ENCODE measurements at regions not wholly inside any gene's neighbourhood (a gene's known extent, or its start where the extent isn't known, plus 50 kb on each side); places are given as distances from the start of the nearest gene placed in this dataset.
"Not testable (repeated sequence)": the region's sequence is repeated elsewhere in the genome, so short reads cannot be mapped to it uniquely, and the experiment has no call there.

DNA sequence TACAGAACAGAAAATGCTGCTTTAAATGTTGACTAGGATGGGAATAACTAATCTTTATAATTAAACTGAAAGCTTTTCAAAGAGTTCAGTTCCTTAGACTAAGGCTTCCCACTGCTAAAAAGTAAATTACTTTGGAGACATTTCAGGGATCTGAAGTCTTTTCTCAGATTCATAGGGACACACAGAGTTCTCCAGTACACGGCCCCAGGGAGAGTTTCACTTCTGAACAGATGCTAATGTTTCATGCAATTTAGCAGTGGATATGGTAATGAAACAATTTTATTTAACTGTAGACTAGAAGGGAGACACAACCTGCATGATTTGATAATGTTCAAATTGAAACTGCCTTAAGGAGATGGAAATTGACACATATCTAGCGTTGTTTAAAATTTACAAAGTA lies 1282.6 kb downstream of the NCAM2 start:
- no peak for DNase-seq (ENCODE audit: low spot score)

DNA sequence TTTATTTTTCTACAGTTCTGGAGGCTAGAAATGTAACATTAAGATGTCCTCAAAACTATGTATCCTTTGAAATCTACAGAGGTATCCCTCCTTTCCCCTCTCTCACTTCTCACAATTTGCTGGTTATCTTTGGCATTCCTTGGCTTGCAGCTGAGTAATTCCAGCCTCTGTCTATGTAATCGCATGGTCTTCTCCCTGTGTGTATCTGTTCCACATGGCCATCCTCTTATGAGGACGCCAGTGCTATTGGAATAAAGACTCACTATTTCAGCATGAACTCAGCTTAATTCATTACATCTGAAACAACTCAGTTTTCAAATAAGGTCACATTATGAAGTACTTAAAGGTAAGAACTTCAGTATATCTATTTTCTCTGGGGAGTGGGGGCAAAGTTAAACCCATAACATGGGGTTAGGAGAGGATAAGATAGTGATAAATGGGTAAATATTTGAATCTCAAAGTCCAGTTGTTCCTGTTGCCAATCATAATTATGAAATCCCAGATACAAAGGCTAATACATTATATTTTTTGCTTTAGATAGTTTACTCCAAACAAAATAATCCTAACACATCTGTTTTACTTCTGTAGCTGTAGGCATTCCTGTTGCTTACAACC lies 1290.8 kb downstream of the NCAM2 start:
- DNase-seq (ENCODE audit: low spot score), result no peak

- DNase-seq (ENCODE audit: low spot score), result no peak
Observed at GRCh38 chr21:22292144-22292543, 1293.9 kb downstream of the NCAM2 start.

GRCh38 chr21:22297575-22297974 lies 1299.4 kb downstream of the NCAM2 start:
- no peak for DNase-seq (ENCODE audit: low spot score)

- DNase-seq (ENCODE audit: low spot score), result no peak
Observed at GRCh38 chr21:22311741-22312462, 1313.7 kb downstream of the NCAM2 start.

GRCh38 chr21:22314963-22315362 lies 1316.8 kb downstream of the NCAM2 start:
- DNase-seq (ENCODE audit: low spot score), result no peak

- no peak for DNase-seq (ENCODE audit: low spot score)
Observed at GRCh38 chr21:22319435-22319834, 1321.2 kb downstream of the NCAM2 start.

DNA sequence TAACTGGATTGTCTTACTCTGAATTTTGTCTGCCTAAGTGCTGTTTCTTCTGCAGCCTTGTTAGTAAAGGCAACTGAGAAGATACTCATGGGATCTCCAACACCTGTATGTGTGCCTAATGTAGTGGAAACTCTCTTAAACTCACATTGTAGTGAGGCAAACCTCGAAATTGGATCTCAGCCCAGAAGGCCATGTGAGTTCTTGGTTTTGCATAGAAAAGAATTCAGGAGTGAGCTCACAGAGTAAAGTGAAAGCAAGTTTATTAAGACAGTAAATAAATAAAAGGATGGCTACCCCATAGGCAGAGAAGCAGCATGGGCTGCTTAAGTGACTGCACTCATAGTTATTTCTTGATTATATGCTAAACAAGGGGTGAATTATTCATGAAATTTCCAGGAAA lies 1344.7 kb downstream of the NCAM2 start:
- DNase-seq (ENCODE audit: low spot score), result no peak

DNA sequence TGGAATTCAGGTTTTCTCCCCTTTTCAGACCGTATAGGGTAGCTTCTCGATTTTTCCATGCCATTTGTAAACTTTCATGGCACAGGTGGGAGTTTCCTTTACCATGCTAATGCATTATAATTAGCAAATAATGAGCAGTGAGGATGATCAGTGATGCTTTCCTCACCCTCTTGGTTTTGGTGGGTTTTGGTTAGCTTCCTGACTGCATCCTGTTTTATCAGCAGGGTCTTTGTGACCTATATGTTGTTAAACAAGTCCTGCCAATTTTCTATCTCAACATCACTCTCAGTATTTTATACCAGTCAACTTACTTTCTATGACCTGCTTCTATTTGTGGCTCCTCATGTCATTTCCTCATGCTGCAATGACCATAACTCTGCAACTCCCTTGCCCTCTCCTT lies 1345.1 kb downstream of the NCAM2 start:
- no peak for DNase-seq (ENCODE audit: low spot score)

DNA sequence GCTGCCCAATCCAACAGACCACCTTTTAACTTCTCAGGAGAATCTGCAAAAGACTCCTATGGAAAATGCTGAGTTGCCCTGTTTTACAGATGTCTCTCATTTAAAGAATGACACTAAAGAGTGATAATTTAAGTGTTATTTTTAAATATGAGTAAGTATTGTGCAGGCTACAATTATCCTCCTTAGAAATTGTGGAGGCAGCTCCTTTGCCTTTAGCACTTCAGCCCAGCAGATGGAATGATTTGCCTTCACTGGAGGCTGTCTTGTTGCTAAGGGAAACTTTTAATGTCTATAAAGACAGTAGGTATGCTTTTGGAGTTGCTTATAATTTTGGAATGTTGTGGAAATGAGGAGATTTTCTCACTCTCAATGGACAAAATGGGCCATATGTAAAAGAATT lies 1345.5 kb downstream of the NCAM2 start:
- no peak for DNase-seq (ENCODE audit: low spot score)

DNA sequence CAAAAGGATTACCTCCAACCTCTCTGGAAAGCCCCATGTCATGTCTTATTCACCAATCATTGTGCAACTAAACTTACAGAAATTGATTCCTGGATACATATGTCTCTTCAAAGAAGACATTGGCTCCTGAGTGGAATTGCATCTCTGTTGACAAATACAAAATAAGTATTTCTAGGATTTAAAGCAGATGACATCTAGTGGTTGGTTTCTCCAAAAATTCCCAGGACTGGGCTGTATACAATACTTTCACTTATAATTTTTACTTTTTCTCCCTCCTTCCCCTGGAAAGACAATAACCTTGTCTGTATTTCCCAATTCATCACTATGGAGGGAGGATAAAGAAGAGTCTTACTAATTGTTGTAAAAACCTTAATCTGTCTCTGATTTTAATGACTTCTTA lies 1347.4 kb downstream of the NCAM2 start:
- no peak for DNase-seq (ENCODE audit: low spot score)

- no peak for DNase-seq (ENCODE audit: low spot score)
Observed at GRCh38 chr21:22346576-22346975, 1348.4 kb downstream of the NCAM2 start.

GRCh38 chr21:22351076-22351475 lies 1352.9 kb downstream of the NCAM2 start:
- no peak for DNase-seq (ENCODE audit: low spot score)

DNA sequence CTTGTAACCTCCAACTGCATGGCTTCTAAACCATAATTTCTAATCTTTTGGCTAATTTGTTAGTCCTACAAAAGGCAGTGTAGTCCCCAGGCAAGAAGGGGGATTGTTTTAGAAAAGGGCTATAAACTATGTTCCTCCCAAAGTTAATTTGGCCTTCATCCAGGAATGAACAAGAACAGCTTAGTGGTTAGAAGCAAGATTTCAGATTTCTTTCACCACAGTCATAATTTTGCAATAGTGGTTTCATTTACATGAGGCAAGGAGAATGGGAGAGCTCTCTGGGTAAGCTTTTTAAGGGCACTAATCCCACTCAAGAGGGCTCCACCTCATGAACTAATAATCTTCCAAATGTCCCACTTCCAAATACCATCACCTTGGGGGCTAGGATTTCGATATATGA lies 1353.9 kb downstream of the NCAM2 start:
- DNase-seq (ENCODE audit: low spot score), result no peak

DNA sequence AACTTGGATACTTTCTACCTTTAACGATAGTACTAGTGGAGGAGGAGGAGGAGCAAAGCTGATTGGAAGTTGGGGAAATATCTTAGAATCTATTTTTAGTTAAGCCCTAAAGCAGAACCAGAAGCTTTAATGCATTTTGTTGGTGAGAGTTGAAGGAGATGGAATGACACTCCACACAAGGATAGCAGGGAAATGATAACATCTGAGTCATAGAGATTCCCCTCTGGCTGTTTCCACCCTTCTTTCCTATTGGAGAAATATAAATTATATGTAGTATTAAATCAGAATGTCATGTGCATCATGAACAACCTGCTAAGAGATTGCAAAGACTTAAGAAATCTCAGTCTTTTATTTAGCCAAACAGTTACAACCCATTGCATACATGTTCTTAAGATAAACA lies 1357.7 kb downstream of the NCAM2 start:
- DNase-seq (ENCODE audit: low spot score), result no peak

DNA sequence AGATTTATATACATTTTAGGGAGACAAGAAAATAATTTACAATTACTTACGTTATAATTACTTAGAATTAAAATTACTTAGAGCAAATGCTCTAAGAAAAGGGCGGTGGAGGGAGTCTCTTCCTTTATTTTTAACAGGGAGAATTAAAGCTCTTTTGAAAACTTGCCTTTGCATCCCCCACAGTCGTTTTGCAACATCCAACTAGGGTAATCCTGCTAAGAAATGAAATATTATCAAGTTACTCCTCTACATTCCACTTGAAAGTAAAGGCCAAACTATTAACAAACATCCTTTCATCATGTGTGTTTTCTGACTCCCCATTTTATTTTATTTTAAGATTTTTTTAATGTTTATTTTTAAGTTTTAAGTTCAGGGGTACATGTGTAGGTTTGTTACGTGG lies 1358.5 kb downstream of the NCAM2 start:
- no peak for DNase-seq (ENCODE audit: low spot score)

DNA sequence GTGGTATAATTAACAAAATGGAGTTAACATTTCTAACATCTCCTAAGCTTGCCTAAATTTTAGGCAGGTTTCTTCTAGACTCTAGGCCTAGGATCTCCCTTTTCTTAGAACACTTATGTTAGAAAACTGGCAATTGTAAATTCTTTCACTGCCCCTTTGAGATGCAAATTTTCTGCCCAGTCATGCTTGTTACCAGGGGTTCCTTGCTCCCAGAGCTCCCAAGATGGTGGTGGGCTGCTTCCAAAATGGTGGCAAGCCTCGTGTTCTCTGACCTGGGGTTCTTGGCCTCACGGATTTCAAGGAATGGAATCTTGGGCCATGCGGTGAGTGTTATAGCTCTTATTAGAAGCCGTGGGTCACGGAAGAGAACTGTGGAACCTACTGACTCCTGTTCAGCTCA lies 1361.4 kb downstream of the NCAM2 start:
- not testable (repeated sequence) for DNase-seq (ENCODE audit: low spot score)

DNA sequence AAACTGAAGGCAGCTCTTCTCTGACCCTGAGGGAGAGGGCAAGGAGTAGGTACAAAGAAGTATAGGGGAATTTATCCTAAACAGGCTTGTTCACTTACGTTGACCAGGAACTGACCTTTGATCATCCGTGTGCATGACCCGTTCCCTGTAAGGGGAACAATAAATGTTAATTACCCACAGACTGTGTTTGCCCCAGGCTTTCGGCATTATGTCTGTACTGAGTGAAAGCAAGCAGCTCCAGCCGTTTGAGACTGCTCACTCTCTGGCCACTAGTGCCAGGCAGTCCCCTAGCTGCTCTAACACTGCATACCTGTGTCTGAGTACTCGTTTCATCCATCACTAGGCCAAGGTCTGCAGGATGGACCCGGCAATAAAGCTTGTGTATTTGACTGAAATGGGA lies 1365.3 kb downstream of the NCAM2 start:
- peak; percentile 43 for DNase-seq (ENCODE audit: low spot score)

GRCh38 chr21:22364163-22364562 lies 1366.0 kb downstream of the NCAM2 start:
- DNase-seq (ENCODE audit: low spot score), result no peak

GRCh38 chr21:22374218-22374969 lies 1376.2 kb downstream of the NCAM2 start:
- DNase-seq (ENCODE audit: low spot score), result peak; percentile 38

GRCh38 chr21:22377795-22378194 lies 1379.6 kb downstream of the NCAM2 start:
- not testable (repeated sequence) for DNase-seq (ENCODE audit: low spot score)

DNA sequence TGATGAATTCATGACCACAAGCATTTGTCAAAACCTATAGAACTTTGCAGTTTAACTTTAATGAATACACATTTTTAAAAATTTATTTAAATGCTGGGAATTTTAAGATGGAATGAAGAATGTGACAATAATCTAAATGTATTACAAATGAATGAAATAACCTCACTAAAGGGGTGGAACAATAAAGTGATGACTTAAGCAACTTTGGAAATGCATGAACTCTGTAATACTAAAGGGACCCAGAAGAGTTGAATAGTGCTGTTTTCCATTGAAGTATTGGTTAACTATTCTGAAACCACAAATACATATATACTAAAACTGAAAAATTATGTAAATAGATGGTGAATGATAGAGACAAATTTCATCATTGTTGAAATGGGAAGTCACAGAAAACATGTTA lies 1395.1 kb downstream of the NCAM2 start:
- no peak for DNase-seq (ENCODE audit: low spot score)

- no peak for DNase-seq (ENCODE audit: low spot score)
Observed at GRCh38 chr21:22395965-22396364, 1397.8 kb downstream of the NCAM2 start.

Data from SW480 (cell line).